H1 (cell line): ENCODE measurements at regions not wholly inside any gene's neighbourhood (a gene's known extent, or its start where the extent isn't known, plus 50 kb on each side); places are given as distances from the start of the nearest gene placed in this dataset.

Experiments used
- CTCF ChIA-PET: fragments of 300-600 bp; sonication (Branson Sonifier 250); formaldehyde crosslinking; loops from one replicate; lab custom pipeline; 2021; ENCODE audit not compliant: partially characterized antibody; lab: Charles Lee
- POLR2A ChIA-PET: fragments of 300-600 bp; sonication (Branson Sonifier 250); formaldehyde crosslinking; loops from one replicate; lab custom pipeline; 2021; ENCODE audit warnings: inconsistent platforms; ENCODE audit not compliant: partially characterized antibody; lab: Charles Lee
- DNase-seq, 2 experiments: peaks; one replicate each; pipeline versions ENCODE4 v3.0.0 to v3.0.0-alpha.2; 2010 to 2022; ENCODE audit warnings: low spot score in 2 of 2, low read depth in 1 of 2, mixed read lengths in 1 of 2
- FAIRE-seq: peaks from 2 replicates; lab custom pipeline; 2011; peaks lifted over from hg19 to GRCh38; lab: Jason Lieb, UNC
- H2AFZ ChIP-seq: 2 replicates; pipeline ENCODE4 v1.8.1; 2012; ENCODE audit warnings: low read length, inconsistent platforms
- H2AK5ac ChIP-seq: 2 replicates; pipeline ENCODE4 v1.6.1; 2013; ENCODE audit warnings: low read depth, low read length
- H2BK120ac ChIP-seq: replicated peaks from 2 replicates; pipeline ENCODE3; 2013; ENCODE audit warnings: low read depth, low read length, inconsistent platforms
- H2BK12ac ChIP-seq: 2 replicates; pipeline ENCODE4 v1.6.1; 2013; ENCODE audit warnings: low read depth, low read length
- H2BK15ac ChIP-seq: 2 replicates; pipeline ENCODE4 v1.6.1; 2013; ENCODE audit warnings: low read length
- H2BK20ac ChIP-seq: 2 replicates; pipeline ENCODE4 v1.6.1; 2013; ENCODE audit warnings: low read length
- H2BK5ac ChIP-seq: 2 replicates; pipeline ENCODE4 v1.6.1; 2013; ENCODE audit warnings: low read depth, low read length
- H3K14ac ChIP-seq: 2 replicates; pipeline ENCODE4 v1.6.1; 2013; ENCODE audit warnings: inconsistent platforms; ENCODE audit not compliant: insufficient read length
- H3K18ac ChIP-seq: 2 replicates; pipeline ENCODE4 v1.6.1; 2013; ENCODE audit warnings: low read length; ENCODE audit errors: extremely low read depth
- H3K23ac ChIP-seq: 2 replicates; pipeline ENCODE4 v1.6.1; 2013; ENCODE audit warnings: inconsistent platforms; ENCODE audit not compliant: insufficient read length
- H3K23me2 ChIP-seq: 2 replicates; pipeline ENCODE4 v1.6.1; 2013; ENCODE audit warnings: low read depth, low read length
- H3K27ac ChIP-seq: 2 replicates; pipeline ENCODE4 v1.6.1; 2011; ENCODE audit warnings: low read depth, low read length, inconsistent platforms
- H3K27me3 ChIP-seq, 4 experiments: replicated peaks in 1 of 4; 1 replicate in 1 of 4; 2 replicates in 3 of 4; pipeline versions ENCODE4 v1.6.1 to v1.8.1; 2011 to 2013; ENCODE audit warnings: low read length in 3 of 4, mild to moderate bottlenecking in 3 of 4, inconsistent platforms in 2 of 4, mixed read lengths in 2 of 4, moderate library complexity in 1 of 4; ENCODE audit not compliant: control insufficient read depth in 3 of 4, insufficient read depth in 3 of 4; ENCODE audit errors: extremely low read depth in 1 of 4
- H3K36me3 ChIP-seq, 4 experiments: 2 replicates each; pipeline versions ENCODE4 v1.6.1 to v1.8.1; 2011 to 2013; ENCODE audit warnings: mild to moderate bottlenecking in 4 of 4, low read length in 3 of 4, moderate library complexity in 2 of 4, control low read depth in 1 of 4, inconsistent platforms in 1 of 4; ENCODE audit not compliant: insufficient read depth in 4 of 4, control insufficient read depth in 2 of 4
- H3K4ac ChIP-seq: replicated peaks from 2 replicates; pipeline ENCODE3; 2013; ENCODE audit warnings: low read length, low read depth, mixed read lengths, inconsistent platforms; ENCODE audit not compliant: insufficient read length
- H3K4me1 ChIP-seq, 4 experiments: replicated peaks in 1 of 4; 1 replicate in 1 of 4; 2 replicates in 3 of 4; pipeline versions ENCODE4 v1.6.1 to v1.8.1; 2011 to 2013; ENCODE audit warnings: low read length in 3 of 4, inconsistent platforms in 2 of 4, mixed read lengths in 1 of 4; ENCODE audit not compliant: insufficient read depth in 4 of 4, control insufficient read depth in 3 of 4
- H3K4me2 ChIP-seq, 2 experiments: 2 replicates each; pipeline versions ENCODE4 v1.6.1 to v1.8.1; 2011 to 2013; ENCODE audit warnings: low read depth in 2 of 2, low read length in 2 of 2, control low read depth in 1 of 2, inconsistent platforms in 1 of 2, mild to moderate bottlenecking in 1 of 2; ENCODE audit not compliant: insufficient read depth in 1 of 2
- H3K4me3 ChIP-seq, 4 experiments: fragments of 200-600, 300-600 bp in 1 of 4; sonication (generic), shearing (Covaris generic), sonication (Bioruptor Twin) in 1 of 4; 2 replicates each; pipeline versions ENCODE4 v1.5.1 to v1.8.1; 2011 to 2016; ENCODE audit warnings: low read length in 4 of 4, low read depth in 3 of 4, control low read depth in 2 of 4, inconsistent platforms in 2 of 4, mild to moderate bottlenecking in 2 of 4, mixed read lengths in 1 of 4, moderate library complexity in 1 of 4; ENCODE audit not compliant: insufficient read depth in 2 of 4; ENCODE audit errors: extremely low read depth in 1 of 4
- H3K56ac ChIP-seq: replicated peaks from 2 replicates; pipeline ENCODE3; 2013; ENCODE audit warnings: low read depth, mild to moderate bottlenecking, mixed read lengths, low read length, inconsistent platforms; ENCODE audit not compliant: insufficient read length
- H3K79me1 ChIP-seq: 2 replicates; pipeline ENCODE4 v1.6.1; 2013; ENCODE audit warnings: low read depth, low read length, control low read depth
- H3K79me2 ChIP-seq, 2 experiments: 2 replicates each; pipeline versions ENCODE4 v1.6.1 to v1.8.1; 2012 to 2013; ENCODE audit warnings: low read length in 2 of 2, mild to moderate bottlenecking in 2 of 2, inconsistent platforms in 1 of 2; ENCODE audit not compliant: insufficient read depth in 2 of 2, control insufficient read depth in 1 of 2
- H3K9ac ChIP-seq, 4 experiments: replicated peaks in 1 of 4; 1 replicate in 1 of 4; 2 replicates in 3 of 4; pipeline versions ENCODE4 v1.6.1 to v1.8.1; 2011 to 2013; ENCODE audit warnings: low read depth in 3 of 4, low read length in 3 of 4, control low read depth in 2 of 4, mild to moderate bottlenecking in 2 of 4, moderate library complexity in 2 of 4, inconsistent platforms in 1 of 4; ENCODE audit errors: extremely low read depth in 1 of 4
- H3K9me3 ChIP-seq, 2 experiments: 2 replicates each; pipeline versions ENCODE4 v1.6.1 to v1.8.1; 2012 to 2013; ENCODE audit warnings: mild to moderate bottlenecking in 2 of 2, moderate library complexity in 2 of 2, control low read depth in 1 of 2, inconsistent platforms in 1 of 2, low read depth in 1 of 2, low read length in 1 of 2, mixed read lengths in 1 of 2; ENCODE audit not compliant: insufficient read depth in 2 of 2
- H4K20me1 ChIP-seq, 2 experiments: replicated peaks in 1 of 2; 2 replicates each; pipeline versions ENCODE3 to v1.8.1; 2011 to 2013; ENCODE audit warnings: inconsistent platforms in 2 of 2, low read length in 2 of 2, mild to moderate bottlenecking in 1 of 2; ENCODE audit not compliant: insufficient read depth in 2 of 2, control insufficient read depth in 1 of 2
- H4K5ac ChIP-seq: 2 replicates; pipeline ENCODE4 v1.6.1; 2013; ENCODE audit warnings: low read length, low read depth, mixed read lengths, inconsistent platforms; ENCODE audit not compliant: insufficient read length
- H4K8ac ChIP-seq: 2 replicates; pipeline ENCODE4 v1.8.0; 2013; ENCODE audit warnings: mild to moderate bottlenecking, moderate library complexity, low read length, inconsistent platforms; ENCODE audit not compliant: insufficient read depth; ENCODE audit errors: extremely low read depth
- H4K91ac ChIP-seq: replicated peaks from 2 replicates; pipeline ENCODE3; 2013; ENCODE audit warnings: low read length, mixed read lengths, inconsistent platforms; ENCODE audit not compliant: insufficient read length
- ASH2L ChIP-seq: fragments of 200-600, 300-600 bp; sonication (generic); IDR thresholded peaks from one replicate; pipeline ENCODE4 v1.7.1; 2017; ENCODE audit warnings: low read length
- BRCA1 ChIP-seq: IDR thresholded peaks from 2 replicates; pipeline ENCODE4 v1.6.1; 2012; ENCODE audit warnings: low read depth, low read length, improper control_type of control experiment
- CREB1 ChIP-seq: IDR thresholded peaks from 2 replicates; pipeline ENCODE4 v1.6.1; 2012; ENCODE audit warnings: inconsistent platforms
- CTBP2 ChIP-seq: IDR thresholded peaks from 2 replicates; pipeline ENCODE4 v1.7.0; 2011; ENCODE audit warnings: borderline replicate concordance, mild to moderate bottlenecking, moderate library complexity, mixed read lengths, low read length; ENCODE audit not compliant: insufficient read depth, insufficient read length
- E2F6 ChIP-seq: IDR thresholded peaks from 2 replicates; pipeline ENCODE4 v1.6.1; 2012; ENCODE audit warnings: inconsistent platforms
- FOSL1 ChIP-seq: IDR thresholded peaks from 2 replicates; pipeline ENCODE4 v1.6.1; 2011; ENCODE audit warnings: mild to moderate bottlenecking, low read depth, low read length, moderate library complexity; ENCODE audit not compliant: insufficient read depth
- POLR2A ChIP-seq, 2 experiments: IDR thresholded peaks; 1 replicate in 1 of 2; 2 replicates in 1 of 2; pipeline ENCODE4 v1.6.1; 2011; ENCODE audit warnings: low read depth in 2 of 2, low read length in 2 of 2, mild to moderate bottlenecking in 2 of 2; ENCODE audit errors: control extremely low read depth in 1 of 2
- RNF2 ChIP-seq: fragments of 200-900, 300-1000 bp; sonication (generic); IDR thresholded peaks from 2 replicates; pipeline ENCODE4 v1.7.1; 2016; ENCODE audit warnings: borderline replicate concordance, low read depth, mild to moderate bottlenecking, antibody characterized with exemption, low read length; ENCODE audit not compliant: poor library complexity, severe bottlenecking; ENCODE audit errors: missing control alignments
- SIRT6 ChIP-seq: IDR thresholded peaks from one replicate; pipeline ENCODE4 v1.7.1; 2012; ENCODE audit warnings: low read length, inconsistent platforms
- SIX5 ChIP-seq: IDR thresholded peaks from 2 replicates; pipeline ENCODE4 v1.6.1; 2011; ENCODE audit warnings: mild to moderate bottlenecking, low read depth, low read length
- WGBS, 2 experiments: shearing (Covaris generic) in 1 of 2; methylation state at CpG; one replicate each; pipeline versions ENCODE4 v1.1.6 to v1.1.7; 2013 to 2015; ENCODE audit warnings: low lambda C conversion rate in 2 of 2, mixed read lengths in 2 of 2, inconsistent platforms in 1 of 2, low coverage in 1 of 2, missing lambda C conversion rate in 1 of 2; ENCODE audit not compliant: insufficient replicate concordance in 2 of 2, insufficient coverage in 1 of 2, insufficient read length in 1 of 2; ENCODE audit errors: extremely low coverage in 1 of 2, missing lambda C conversion rate in 1 of 2; 5-methylcytosine and 5-hydroxymethylcytosine counted together
- TF ChIP-seq, protein P1 (sequence below): IDR thresholded peaks from 2 replicates; pipeline ENCODE4 v1.6.1; 2012; ENCODE audit warnings: low read length, inconsistent platforms
- TF ChIP-seq, protein P2 (sequence below): IDR thresholded peaks from 2 replicates; pipeline ENCODE4 v1.6.1; 2011; ENCODE audit warnings: low read depth, mild to moderate bottlenecking, low read length; ENCODE audit not compliant: insufficient read depth

- Histone ChIP-seq H4K5ac (no peak overlapping the region), H2AK5ac (no peak overlapping the region), H3K4ac (no peak overlapping the region), H3K4me1 (no peaks in the 10 kb centered on the region), H2BK12ac (no peak overlapping the region; the same call in 1 of the 2 replicates), H3K18ac (no peak overlapping the region), H2BK120ac (no peak overlapping the region), H3K79me2 (no peaks in the 10 kb centered on the region), H3K4me3 (no peak overlapping the region), H3K36me3 (no peaks in the 10 kb centered on the region), H3K9ac (no peak overlapping the region), H2AFZ (peak overlapping the region; percentile 36; the same call in 1 of the 2 replicates), H3K9me3 (no peaks in the 10 kb centered on the region), H4K20me1 (no peaks in the 10 kb centered on the region), H2BK20ac (no peak overlapping the region), H3K4me2 (no peak overlapping the region), H3K14ac (no peak overlapping the region), H2BK5ac (no peak overlapping the region), H4K8ac (no peak overlapping the region), H2BK15ac (no peak overlapping the region), H3K79me1 (no peaks in the 10 kb centered on the region), H4K91ac (no peak overlapping the region), H3K27me3 (no peaks in the 10 kb centered on the region), H3K27ac (no peak overlapping the region), H3K23me2 (no peaks in the 10 kb centered on the region), H3K23ac (no peak overlapping the region), H3K56ac (no peak overlapping the region)
- no peak for FAIRE-seq
- DNase-seq = peak in 1 of 2 experiments; percentile 9
- WGBS, 2 experiments = 84% methylated on average over 4 of the region's 4 CpGs; no CpG with 5 or more reads in 1 of the 2 experiments
- POLR2A ChIA-PET = no interaction called here
- CTCF ChIA-PET = interaction anchor here (0.9 kb wide), 1 partner anchor 53 kb away, joined by 3 read pairs; no protein-coding TSS in a partner anchor
- TF ChIP-seq POLR2A (IDR thresholded peaks at IDR 0.05; ENCODE audit: control extremely low read depth in 1 of 2, low read depth in 2 of 2, low read length in 2 of 2) (no peak), CREB1 (no peak), RNF2 (no peak), E2F6 (no peak), FOSL1 (no peak), ASH2L (no peak), SIX5 (no peak), SIRT6 (no peak), CTBP2 (no peak), BRCA1 (no peak)
- TF ChIP-seq, protein P1, sequence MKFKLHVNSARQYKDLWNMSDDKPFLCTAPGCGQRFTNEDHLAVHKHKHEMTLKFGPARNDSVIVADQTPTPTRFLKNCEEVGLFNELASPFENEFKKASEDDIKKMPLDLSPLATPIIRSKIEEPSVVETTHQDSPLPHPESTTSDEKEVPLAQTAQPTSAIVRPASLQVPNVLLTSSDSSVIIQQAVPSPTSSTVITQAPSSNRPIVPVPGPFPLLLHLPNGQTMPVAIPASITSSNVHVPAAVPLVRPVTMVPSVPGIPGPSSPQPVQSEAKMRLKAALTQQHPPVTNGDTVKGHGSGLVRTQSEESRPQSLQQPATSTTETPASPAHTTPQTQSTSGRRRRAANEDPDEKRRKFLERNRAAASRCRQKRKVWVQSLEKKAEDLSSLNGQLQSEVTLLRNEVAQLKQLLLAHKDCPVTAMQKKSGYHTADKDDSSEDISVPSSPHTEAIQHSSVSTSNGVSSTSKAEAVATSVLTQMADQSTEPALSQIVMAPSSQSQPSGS = no peak
- TF ChIP-seq, protein P2, sequence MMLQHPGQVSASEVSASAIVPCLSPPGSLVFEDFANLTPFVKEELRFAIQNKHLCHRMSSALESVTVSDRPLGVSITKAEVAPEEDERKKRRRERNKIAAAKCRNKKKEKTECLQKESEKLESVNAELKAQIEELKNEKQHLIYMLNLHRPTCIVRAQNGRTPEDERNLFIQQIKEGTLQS = no peak
These were observed 58.2 kb upstream of the FLRT2 start for GRCh38 chr14:85471744-85472143.
